ENCODE measurements at regions not wholly inside any gene's neighbourhood (a gene's known extent, or its start where the extent isn't known, plus 50 kb on each side); places are given as distances from the start of the nearest gene placed in this dataset.

DNA sequence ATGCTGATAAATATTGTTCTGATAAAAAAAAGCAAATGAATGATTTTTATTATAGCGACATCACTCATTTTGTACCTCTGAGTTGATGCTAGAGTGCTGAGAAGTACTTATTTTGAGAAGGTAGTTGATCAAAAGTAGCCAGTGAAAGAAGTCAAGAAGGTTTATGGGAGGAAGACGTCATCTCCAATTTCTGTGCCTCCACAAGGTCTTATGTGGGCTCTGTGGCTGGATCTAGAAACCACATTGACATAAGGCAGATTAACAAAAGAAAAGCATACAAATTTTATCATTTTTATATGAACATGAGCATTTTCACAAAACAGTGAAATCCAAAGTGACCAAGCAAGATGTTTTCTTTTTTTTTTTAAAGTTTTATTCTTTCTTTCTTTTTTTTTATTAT, 289.5 kb upstream of the FAR2 start:
- TF ChIP-seq, protein P1, sequence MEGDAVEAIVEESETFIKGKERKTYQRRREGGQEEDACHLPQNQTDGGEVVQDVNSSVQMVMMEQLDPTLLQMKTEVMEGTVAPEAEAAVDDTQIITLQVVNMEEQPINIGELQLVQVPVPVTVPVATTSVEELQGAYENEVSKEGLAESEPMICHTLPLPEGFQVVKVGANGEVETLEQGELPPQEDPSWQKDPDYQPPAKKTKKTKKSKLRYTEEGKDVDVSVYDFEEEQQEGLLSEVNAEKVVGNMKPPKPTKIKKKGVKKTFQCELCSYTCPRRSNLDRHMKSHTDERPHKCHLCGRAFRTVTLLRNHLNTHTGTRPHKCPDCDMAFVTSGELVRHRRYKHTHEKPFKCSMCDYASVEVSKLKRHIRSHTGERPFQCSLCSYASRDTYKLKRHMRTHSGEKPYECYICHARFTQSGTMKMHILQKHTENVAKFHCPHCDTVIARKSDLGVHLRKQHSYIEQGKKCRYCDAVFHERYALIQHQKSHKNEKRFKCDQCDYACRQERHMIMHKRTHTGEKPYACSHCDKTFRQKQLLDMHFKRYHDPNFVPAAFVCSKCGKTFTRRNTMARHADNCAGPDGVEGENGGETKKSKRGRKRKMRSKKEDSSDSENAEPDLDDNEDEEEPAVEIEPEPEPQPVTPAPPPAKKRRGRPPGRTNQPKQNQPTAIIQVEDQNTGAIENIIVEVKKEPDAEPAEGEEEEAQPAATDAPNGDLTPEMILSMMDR (conservative IDR thresholded peaks at IDR 0.05; ENCODE audit: low read depth, low read length) = no peak
- TF ChIP-seq EZH2 (IDR thresholded peaks at IDR 0.05; ENCODE audit: borderline replicate concordance, low read depth, low read length, poor library complexity, severe bottlenecking) = no peak
